ENCODE measurements at regions not wholly inside any gene's neighbourhood (a gene's known extent, or its start where the extent isn't known, plus 50 kb on each side); places are given as distances from the start of the nearest gene placed in this dataset.

DNA sequence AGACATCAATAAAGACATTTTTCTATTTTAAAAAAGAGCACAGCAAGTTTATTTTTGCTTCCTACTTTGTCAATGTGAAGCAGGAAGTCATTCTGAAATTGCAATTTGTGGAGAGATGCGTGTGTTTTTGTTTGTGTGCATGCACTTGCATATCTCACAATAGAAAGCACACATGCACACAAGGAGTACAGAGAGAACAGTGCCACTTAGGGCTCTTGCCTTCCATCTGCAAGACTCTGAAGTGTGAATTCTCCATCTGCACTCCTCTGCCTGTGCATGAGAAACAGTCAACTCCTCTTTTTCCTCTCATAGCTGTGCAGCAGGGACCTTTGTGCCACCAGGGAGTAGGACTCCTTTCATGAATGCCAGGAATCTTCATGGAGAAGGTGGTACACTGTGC lies 316.3 kb upstream of the CNR1 start:
- TF ChIP-seq CREB1 (CRISPR knock-in tag; IDR thresholded peaks at IDR 0.05; ENCODE audit: low read depth) (no peak), EZH2 (IDR thresholded peaks at IDR 0.05; ENCODE audit: low read depth, unreplicated experiment) (no peak), EZH2phosphoT487 (IDR thresholded peaks at IDR 0.05; ENCODE audit: unreplicated experiment) (no peak), JUNB (IDR thresholded peaks at IDR 0.05; ENCODE audit: unreplicated experiment) (no peak), POLR2AphosphoS5 (IDR thresholded peaks at IDR 0.05; ENCODE audit: low read depth) (no peak), NANOG (IDR thresholded peaks at IDR 0.05; ENCODE audit: borderline replicate concordance) (no peak), ZNF114 (CRISPR knock-in tag; IDR thresholded peaks at IDR 0.05) (no peak), STAT1 (IDR thresholded peaks at IDR 0.05; ENCODE audit: unreplicated experiment) (no peak), ZNF331 (CRISPR knock-in tag; IDR thresholded peaks at IDR 0.05; ENCODE audit: low read depth) (no peak)
- TF ChIP-seq, protein P1, sequence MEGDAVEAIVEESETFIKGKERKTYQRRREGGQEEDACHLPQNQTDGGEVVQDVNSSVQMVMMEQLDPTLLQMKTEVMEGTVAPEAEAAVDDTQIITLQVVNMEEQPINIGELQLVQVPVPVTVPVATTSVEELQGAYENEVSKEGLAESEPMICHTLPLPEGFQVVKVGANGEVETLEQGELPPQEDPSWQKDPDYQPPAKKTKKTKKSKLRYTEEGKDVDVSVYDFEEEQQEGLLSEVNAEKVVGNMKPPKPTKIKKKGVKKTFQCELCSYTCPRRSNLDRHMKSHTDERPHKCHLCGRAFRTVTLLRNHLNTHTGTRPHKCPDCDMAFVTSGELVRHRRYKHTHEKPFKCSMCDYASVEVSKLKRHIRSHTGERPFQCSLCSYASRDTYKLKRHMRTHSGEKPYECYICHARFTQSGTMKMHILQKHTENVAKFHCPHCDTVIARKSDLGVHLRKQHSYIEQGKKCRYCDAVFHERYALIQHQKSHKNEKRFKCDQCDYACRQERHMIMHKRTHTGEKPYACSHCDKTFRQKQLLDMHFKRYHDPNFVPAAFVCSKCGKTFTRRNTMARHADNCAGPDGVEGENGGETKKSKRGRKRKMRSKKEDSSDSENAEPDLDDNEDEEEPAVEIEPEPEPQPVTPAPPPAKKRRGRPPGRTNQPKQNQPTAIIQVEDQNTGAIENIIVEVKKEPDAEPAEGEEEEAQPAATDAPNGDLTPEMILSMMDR (conservative IDR thresholded peaks at IDR 0.05; ENCODE audit: low read depth in 2 of 2) = no peak
- TF ChIP-seq, protein P2, sequence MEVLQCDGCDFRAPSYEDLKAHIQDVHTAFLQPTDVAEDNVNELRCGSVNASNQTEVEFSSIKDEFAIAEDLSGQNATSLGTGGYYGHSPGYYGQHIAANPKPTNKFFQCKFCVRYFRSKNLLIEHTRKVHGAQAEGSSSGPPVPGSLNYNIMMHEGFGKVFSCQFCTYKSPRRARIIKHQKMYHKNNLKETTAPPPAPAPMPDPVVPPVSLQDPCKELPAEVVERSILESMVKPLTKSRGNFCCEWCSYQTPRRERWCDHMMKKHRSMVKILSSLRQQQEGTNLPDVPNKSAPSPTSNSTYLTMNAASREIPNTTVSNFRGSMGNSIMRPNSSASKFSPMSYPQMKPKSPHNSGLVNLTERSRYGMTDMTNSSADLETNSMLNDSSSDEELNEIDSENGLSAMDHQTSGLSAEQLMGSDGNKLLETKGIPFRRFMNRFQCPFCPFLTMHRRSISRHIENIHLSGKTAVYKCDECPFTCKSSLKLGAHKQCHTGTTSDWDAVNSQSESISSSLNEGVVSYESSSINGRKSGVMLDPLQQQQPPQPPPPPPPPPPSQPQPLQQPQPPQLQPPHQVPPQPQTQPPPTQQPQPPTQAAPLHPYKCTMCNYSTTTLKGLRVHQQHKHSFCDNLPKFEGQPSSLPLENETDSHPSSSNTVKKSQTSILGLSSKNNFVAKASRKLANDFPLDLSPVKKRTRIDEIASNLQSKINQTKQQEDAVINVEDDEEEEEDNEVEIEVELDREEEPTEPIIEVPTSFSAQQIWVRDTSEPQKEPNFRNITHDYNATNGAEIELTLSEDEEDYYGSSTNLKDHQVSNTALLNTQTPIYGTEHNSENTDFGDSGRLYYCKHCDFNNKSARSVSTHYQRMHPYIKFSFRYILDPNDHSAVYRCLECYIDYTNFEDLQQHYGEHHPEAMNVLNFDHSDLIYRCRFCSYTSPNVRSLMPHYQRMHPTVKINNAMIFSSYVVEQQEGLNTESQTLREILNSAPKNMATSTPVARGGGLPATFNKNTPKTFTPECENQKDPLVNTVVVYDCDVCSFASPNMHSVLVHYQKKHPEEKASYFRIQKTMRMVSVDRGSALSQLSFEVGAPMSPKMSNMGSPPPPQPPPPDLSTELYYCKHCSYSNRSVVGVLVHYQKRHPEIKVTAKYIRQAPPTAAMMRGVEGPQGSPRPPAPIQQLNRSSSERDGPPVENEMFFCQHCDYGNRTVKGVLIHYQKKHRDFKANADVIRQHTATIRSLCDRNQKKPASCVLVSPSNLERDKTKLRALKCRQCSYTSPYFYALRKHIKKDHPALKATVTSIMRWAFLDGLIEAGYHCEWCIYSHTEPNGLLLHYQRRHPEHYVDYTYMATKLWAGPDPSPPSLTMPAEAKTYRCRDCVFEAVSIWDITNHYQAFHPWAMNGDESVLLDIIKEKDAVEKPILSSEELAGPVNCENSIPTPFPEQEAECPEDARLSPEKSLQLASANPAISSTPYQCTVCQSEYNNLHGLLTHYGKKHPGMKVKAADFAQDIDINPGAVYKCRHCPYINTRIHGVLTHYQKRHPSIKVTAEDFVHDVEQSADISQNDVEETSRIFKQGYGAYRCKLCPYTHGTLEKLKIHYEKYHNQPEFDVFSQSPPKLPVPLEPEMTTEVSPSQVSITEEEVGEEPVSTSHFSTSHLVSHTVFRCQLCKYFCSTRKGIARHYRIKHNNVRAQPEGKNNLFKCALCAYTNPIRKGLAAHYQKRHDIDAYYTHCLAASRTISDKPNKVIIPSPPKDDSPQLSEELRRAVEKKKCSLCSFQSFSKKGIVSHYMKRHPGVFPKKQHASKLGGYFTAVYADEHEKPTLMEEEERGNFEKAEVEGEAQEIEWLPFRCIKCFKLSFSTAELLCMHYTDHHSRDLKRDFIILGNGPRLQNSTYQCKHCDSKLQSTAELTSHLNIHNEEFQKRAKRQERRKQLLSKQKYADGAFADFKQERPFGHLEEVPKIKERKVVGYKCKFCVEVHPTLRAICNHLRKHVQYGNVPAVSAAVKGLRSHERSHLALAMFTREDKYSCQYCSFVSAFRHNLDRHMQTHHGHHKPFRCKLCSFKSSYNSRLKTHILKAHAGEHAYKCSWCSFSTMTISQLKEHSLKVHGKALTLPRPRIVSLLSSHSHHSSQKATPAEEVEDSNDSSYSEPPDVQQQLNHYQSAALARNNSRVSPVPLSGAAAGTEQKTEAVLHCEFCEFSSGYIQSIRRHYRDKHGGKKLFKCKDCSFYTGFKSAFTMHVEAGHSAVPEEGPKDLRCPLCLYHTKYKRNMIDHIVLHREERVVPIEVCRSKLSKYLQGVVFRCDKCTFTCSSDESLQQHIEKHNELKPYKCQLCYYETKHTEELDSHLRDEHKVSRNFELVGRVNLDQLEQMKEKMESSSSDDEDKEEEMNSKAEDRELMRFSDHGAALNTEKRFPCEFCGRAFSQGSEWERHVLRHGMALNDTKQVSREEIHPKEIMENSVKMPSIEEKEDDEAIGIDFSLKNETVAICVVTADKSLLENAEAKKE (CRISPR knock-in tag; IDR thresholded peaks at IDR 0.05) = no peak
- TF ChIP-seq, protein P3, sequence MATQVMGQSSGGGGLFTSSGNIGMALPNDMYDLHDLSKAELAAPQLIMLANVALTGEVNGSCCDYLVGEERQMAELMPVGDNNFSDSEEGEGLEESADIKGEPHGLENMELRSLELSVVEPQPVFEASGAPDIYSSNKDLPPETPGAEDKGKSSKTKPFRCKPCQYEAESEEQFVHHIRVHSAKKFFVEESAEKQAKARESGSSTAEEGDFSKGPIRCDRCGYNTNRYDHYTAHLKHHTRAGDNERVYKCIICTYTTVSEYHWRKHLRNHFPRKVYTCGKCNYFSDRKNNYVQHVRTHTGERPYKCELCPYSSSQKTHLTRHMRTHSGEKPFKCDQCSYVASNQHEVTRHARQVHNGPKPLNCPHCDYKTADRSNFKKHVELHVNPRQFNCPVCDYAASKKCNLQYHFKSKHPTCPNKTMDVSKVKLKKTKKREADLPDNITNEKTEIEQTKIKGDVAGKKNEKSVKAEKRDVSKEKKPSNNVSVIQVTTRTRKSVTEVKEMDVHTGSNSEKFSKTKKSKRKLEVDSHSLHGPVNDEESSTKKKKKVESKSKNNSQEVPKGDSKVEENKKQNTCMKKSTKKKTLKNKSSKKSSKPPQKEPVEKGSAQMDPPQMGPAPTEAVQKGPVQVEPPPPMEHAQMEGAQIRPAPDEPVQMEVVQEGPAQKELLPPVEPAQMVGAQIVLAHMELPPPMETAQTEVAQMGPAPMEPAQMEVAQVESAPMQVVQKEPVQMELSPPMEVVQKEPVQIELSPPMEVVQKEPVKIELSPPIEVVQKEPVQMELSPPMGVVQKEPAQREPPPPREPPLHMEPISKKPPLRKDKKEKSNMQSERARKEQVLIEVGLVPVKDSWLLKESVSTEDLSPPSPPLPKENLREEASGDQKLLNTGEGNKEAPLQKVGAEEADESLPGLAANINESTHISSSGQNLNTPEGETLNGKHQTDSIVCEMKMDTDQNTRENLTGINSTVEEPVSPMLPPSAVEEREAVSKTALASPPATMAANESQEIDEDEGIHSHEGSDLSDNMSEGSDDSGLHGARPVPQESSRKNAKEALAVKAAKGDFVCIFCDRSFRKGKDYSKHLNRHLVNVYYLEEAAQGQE (IDR thresholded peaks at IDR 0.05; ENCODE audit: unreplicated experiment) = no peak
- TF ChIP-seq, protein P4, sequence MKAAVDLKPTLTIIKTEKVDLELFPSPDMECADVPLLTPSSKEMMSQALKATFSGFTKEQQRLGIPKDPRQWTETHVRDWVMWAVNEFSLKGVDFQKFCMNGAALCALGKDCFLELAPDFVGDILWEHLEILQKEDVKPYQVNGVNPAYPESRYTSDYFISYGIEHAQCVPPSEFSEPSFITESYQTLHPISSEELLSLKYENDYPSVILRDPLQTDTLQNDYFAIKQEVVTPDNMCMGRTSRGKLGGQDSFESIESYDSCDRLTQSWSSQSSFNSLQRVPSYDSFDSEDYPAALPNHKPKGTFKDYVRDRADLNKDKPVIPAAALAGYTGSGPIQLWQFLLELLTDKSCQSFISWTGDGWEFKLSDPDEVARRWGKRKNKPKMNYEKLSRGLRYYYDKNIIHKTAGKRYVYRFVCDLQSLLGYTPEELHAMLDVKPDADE (IDR thresholded peaks at IDR 0.05) = no peak
